Calu3 (cell line): ENCODE measurements at regions not wholly inside any gene's neighbourhood (a gene's known extent, or its start where the extent isn't known, plus 50 kb on each side); places are given as distances from the start of the nearest gene placed in this dataset.
A peak's percentile ranks its signal among the peaks of the same experiment; 100 is the strongest.

Experiments
- BruUV-seq: library from RNA; stranded (reverse); fragments of 400-500 nt; replicated peaks from 2 replicates; lab custom pipeline; 2021; lab: Mats Ljungman, UMichigan
- CTCF ChIA-PET: fragments of 300-600 bp; sonication (Branson Sonifier 250); formaldehyde crosslinking; loops from one replicate; lab custom pipeline; 2022; ENCODE audit warnings: antibody characterized with exemption; lab: Charles Lee
- DNase-seq: peaks from one replicate; pipeline ENCODE4 v3.0.0; 2022
- H3K27ac Mint-ChIP-seq: one replicate; pipeline ENCODE4 v1.8.0; 2022; ENCODE audit warnings: mixed read lengths; ENCODE audit not compliant: unreplicated experiment
- H3K27me3 Mint-ChIP-seq: one replicate; pipeline ENCODE4 v1.8.0; 2022; ENCODE audit warnings: mixed read lengths; ENCODE audit not compliant: unreplicated experiment
- H3K36me3 Mint-ChIP-seq: one replicate; pipeline ENCODE4 v1.8.0; 2022; ENCODE audit warnings: mild to moderate bottlenecking, moderate library complexity, mixed read lengths; ENCODE audit not compliant: insufficient read depth, unreplicated experiment
- H3K4me1 Mint-ChIP-seq: one replicate; pipeline ENCODE4 v1.8.0; 2022; ENCODE audit warnings: mild to moderate bottlenecking, low read depth, mixed read lengths; ENCODE audit not compliant: unreplicated experiment
- H3K4me3 Mint-ChIP-seq: one replicate; pipeline ENCODE4 v1.8.0; 2022; ENCODE audit warnings: mild to moderate bottlenecking, low read depth, moderate library complexity, mixed read lengths; ENCODE audit not compliant: unreplicated experiment
- H3K9me3 Mint-ChIP-seq: one replicate; pipeline ENCODE4 v1.8.0; 2022; ENCODE audit warnings: low read depth, mixed read lengths; ENCODE audit not compliant: unreplicated experiment
- intact Hi-C: fragments of 100-400 bp; cut with micrococcal nuclease; formaldehyde crosslinking; loops from one replicate; pipeline ENCODE4 v1.10.0; 2022; ENCODE audit not compliant: unreplicated experiment
- TF ChIP-seq, protein P1 (sequence below): fragments of 200-600 bp; IDR thresholded peaks from one replicate; pipeline ENCODE4 v1.8.0; 2022; ENCODE audit warnings: antibody characterized with exemption; ENCODE audit not compliant: unreplicated experiment

DNA sequence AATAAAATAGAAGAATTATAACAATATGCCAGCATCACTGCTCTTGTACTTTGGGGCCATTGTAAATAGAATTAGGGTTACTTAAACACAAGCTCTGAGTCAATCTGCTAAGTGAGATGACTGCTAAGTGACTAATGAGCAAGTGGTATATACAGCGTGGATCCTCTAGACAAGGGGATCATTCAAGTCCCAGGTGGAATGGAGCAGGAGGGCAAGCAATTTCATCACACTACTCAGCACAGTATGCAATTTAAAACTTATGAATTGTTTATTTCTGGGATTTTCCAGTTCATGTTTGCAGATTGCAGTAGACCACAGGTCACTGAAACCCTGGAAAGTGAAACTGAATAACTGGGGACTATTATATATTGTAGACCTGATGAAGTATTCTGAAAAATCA, 235.3 kb downstream of the BTBD3 start:
- H3K4me3 Mint-ChIP-seq = peak overlapping the region; percentile 50
- intact Hi-C loops = loop anchor here (5.0 kb wide), 1 partner anchor 41 kb away; no protein-coding TSS in a partner anchor
- peaks cover 3% of the 10 kb centered on the region for H3K9me3 Mint-ChIP-seq
- TF ChIP-seq, protein P1, sequence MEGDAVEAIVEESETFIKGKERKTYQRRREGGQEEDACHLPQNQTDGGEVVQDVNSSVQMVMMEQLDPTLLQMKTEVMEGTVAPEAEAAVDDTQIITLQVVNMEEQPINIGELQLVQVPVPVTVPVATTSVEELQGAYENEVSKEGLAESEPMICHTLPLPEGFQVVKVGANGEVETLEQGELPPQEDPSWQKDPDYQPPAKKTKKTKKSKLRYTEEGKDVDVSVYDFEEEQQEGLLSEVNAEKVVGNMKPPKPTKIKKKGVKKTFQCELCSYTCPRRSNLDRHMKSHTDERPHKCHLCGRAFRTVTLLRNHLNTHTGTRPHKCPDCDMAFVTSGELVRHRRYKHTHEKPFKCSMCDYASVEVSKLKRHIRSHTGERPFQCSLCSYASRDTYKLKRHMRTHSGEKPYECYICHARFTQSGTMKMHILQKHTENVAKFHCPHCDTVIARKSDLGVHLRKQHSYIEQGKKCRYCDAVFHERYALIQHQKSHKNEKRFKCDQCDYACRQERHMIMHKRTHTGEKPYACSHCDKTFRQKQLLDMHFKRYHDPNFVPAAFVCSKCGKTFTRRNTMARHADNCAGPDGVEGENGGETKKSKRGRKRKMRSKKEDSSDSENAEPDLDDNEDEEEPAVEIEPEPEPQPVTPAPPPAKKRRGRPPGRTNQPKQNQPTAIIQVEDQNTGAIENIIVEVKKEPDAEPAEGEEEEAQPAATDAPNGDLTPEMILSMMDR = no peak
- H3K27me3 Mint-ChIP-seq = no peaks in the 10 kb centered on the region
- no TSS peak for BruUV-seq
- H3K36me3 Mint-ChIP-seq = no peaks in the 10 kb centered on the region
- peak overlapping the region; percentile 96 for H3K27ac Mint-ChIP-seq
- CTCF ChIA-PET = interaction anchor here (0.6 to 1.5 kb wide), 4 partner anchors 13 to 141 kb away, joined by 4 to 7 read pairs (median 4); no protein-coding TSS in a partner anchor
- H3K4me1 Mint-ChIP-seq = peaks cover 41% of the 10 kb centered on the region
- peak; percentile 39 for DNase-seq

DNA sequence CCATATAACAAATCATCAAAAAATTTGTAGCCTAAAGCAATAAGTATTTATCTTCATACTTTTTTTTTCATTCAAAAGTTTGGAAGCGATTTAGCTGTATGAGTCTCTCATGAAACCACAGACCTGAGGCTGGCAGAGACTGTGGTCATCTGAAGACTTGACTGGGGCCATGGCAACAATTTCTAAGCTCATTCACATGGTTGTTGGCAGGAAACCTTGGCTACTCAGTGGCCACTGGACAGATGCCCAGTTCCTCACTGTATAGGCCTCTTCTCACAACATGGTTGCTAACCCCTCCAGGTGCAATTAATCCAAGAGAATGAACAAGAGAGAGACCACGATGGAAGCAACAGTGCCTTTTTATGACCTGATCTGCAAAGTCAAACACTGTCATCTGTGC, 235.9 kb downstream of the BTBD3 start:
- Mint-ChIP-seq H3K27ac (peak overlapping the region; percentile 96), H3K4me3 (peak overlapping the region; percentile 50), H3K9me3 (no peaks in the 10 kb centered on the region), H3K4me1 (peaks cover 41% of the 10 kb centered on the region), H3K27me3 (no peaks in the 10 kb centered on the region), H3K36me3 (no peaks in the 10 kb centered on the region)
- TF ChIP-seq, protein P1 = no peak
- DNase-seq = no peak
- intact Hi-C loops = loop anchor here (5.0 kb wide), 1 partner anchor 41 kb away; no protein-coding TSS in a partner anchor
- CTCF ChIA-PET = no interaction called here
- no TSS peak for BruUV-seq

DNA sequence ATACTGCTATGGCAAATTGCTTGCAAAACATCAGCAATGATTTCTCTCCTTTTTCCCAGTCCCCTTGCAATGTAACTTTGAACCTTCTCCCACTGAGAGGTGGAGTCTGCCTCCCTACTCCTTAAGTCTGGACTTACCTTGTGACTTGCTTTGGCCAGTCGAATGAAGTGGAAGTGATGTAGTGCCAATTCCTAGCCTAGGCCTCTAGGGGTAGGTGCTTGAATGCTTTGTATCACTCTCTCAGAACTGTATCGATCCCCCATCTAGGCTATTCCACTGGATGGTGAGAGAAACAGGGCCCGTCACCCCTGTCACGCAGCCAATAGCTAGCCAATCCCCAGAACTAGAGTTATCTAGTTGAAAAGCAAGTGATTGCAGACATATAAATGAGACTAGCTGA, 238.6 kb downstream of the BTBD3 start:
- Mint-ChIP-seq H3K27ac (no peak overlapping the region), H3K27me3 (no peaks in the 10 kb centered on the region), H3K9me3 (no peaks in the 10 kb centered on the region), H3K36me3 (no peaks in the 10 kb centered on the region), H3K4me3 (no peak overlapping the region), H3K4me1 (peaks cover 27% of the 10 kb centered on the region)
- intact Hi-C loops = no loop called here
- no peak for DNase-seq
- CTCF ChIA-PET = no interaction called here
- TF ChIP-seq, protein P1 = no peak
- no TSS peak for BruUV-seq

DNA sequence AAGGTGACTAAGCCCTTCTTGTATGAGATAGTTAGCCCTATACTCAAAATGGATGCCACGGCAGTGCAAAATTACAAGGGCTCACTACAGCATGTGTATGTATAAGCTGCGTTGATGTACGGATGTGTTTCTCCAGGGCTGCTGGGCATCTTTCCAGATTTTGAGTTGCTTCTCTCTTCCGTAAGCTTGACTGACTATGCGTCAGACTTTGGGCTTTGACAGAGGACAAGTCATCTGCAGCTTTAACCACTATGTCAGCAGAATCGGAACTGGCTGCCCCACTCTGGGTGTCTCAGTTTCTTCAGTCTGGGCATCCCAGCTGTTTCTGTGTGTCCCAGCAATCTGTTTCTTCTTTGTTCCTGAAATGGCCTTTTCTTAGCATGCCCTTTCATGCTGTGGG, 241.6 kb downstream of the BTBD3 start:
- TF ChIP-seq, protein P1 = no peak
- no peak for DNase-seq
- no peaks in the 10 kb centered on the region for H3K27me3 Mint-ChIP-seq
- no peak overlapping the region for H3K4me3 Mint-ChIP-seq
- H3K9me3 Mint-ChIP-seq = peaks cover 6% of the 10 kb centered on the region
- peaks cover 8% of the 10 kb centered on the region for H3K4me1 Mint-ChIP-seq
- intact Hi-C loops = no loop called here
- no TSS peak for BruUV-seq
- no peaks in the 10 kb centered on the region for H3K36me3 Mint-ChIP-seq
- CTCF ChIA-PET = no interaction called here
- H3K27ac Mint-ChIP-seq = no peak overlapping the region
